H1 (cell line): ENCODE measurements at regions not wholly inside any gene's neighbourhood (a gene's known extent, or its start where the extent isn't known, plus 50 kb on each side); places are given as distances from the start of the nearest gene placed in this dataset.

Experiments used
- CTCF ChIA-PET: fragments of 300-600 bp; sonication (Branson Sonifier 250); formaldehyde crosslinking; loops from one replicate; lab custom pipeline; 2021; ENCODE audit not compliant: partially characterized antibody; lab: Charles Lee
- POLR2A ChIA-PET: fragments of 300-600 bp; sonication (Branson Sonifier 250); formaldehyde crosslinking; loops from one replicate; lab custom pipeline; 2021; ENCODE audit warnings: inconsistent platforms; ENCODE audit not compliant: partially characterized antibody; lab: Charles Lee
- DNase-seq, 2 experiments: peaks; one replicate each; pipeline versions ENCODE4 v3.0.0 to v3.0.0-alpha.2; 2010 to 2022; ENCODE audit warnings: low spot score in 2 of 2, low read depth in 1 of 2, mixed read lengths in 1 of 2
- FAIRE-seq: peaks from 2 replicates; lab custom pipeline; 2011; peaks lifted over from hg19 to GRCh38; lab: Jason Lieb, UNC
- H2AFZ ChIP-seq: 2 replicates; pipeline ENCODE4 v1.8.1; 2012; ENCODE audit warnings: low read length, inconsistent platforms
- H2AK5ac ChIP-seq: 2 replicates; pipeline ENCODE4 v1.6.1; 2013; ENCODE audit warnings: low read depth, low read length
- H2BK120ac ChIP-seq: replicated peaks from 2 replicates; pipeline ENCODE3; 2013; ENCODE audit warnings: low read depth, low read length, inconsistent platforms
- H2BK12ac ChIP-seq: 2 replicates; pipeline ENCODE4 v1.6.1; 2013; ENCODE audit warnings: low read depth, low read length
- H2BK15ac ChIP-seq: 2 replicates; pipeline ENCODE4 v1.6.1; 2013; ENCODE audit warnings: low read length
- H2BK20ac ChIP-seq: 2 replicates; pipeline ENCODE4 v1.6.1; 2013; ENCODE audit warnings: low read length
- H2BK5ac ChIP-seq: 2 replicates; pipeline ENCODE4 v1.6.1; 2013; ENCODE audit warnings: low read depth, low read length
- H3K14ac ChIP-seq: 2 replicates; pipeline ENCODE4 v1.6.1; 2013; ENCODE audit warnings: inconsistent platforms; ENCODE audit not compliant: insufficient read length
- H3K18ac ChIP-seq: 2 replicates; pipeline ENCODE4 v1.6.1; 2013; ENCODE audit warnings: low read length; ENCODE audit errors: extremely low read depth
- H3K23ac ChIP-seq: 2 replicates; pipeline ENCODE4 v1.6.1; 2013; ENCODE audit warnings: inconsistent platforms; ENCODE audit not compliant: insufficient read length
- H3K23me2 ChIP-seq: 2 replicates; pipeline ENCODE4 v1.6.1; 2013; ENCODE audit warnings: low read depth, low read length
- H3K27ac ChIP-seq: 2 replicates; pipeline ENCODE4 v1.6.1; 2011; ENCODE audit warnings: low read depth, low read length, inconsistent platforms
- H3K27me3 ChIP-seq, 4 experiments: replicated peaks in 1 of 4; 1 replicate in 1 of 4; 2 replicates in 3 of 4; pipeline versions ENCODE4 v1.6.1 to v1.8.1; 2011 to 2013; ENCODE audit warnings: low read length in 3 of 4, mild to moderate bottlenecking in 3 of 4, inconsistent platforms in 2 of 4, mixed read lengths in 2 of 4, moderate library complexity in 1 of 4; ENCODE audit not compliant: control insufficient read depth in 3 of 4, insufficient read depth in 3 of 4; ENCODE audit errors: extremely low read depth in 1 of 4
- H3K36me3 ChIP-seq, 4 experiments: 2 replicates each; pipeline versions ENCODE4 v1.6.1 to v1.8.1; 2011 to 2013; ENCODE audit warnings: mild to moderate bottlenecking in 4 of 4, low read length in 3 of 4, moderate library complexity in 2 of 4, control low read depth in 1 of 4, inconsistent platforms in 1 of 4; ENCODE audit not compliant: insufficient read depth in 4 of 4, control insufficient read depth in 2 of 4
- H3K4ac ChIP-seq: replicated peaks from 2 replicates; pipeline ENCODE3; 2013; ENCODE audit warnings: low read length, low read depth, mixed read lengths, inconsistent platforms; ENCODE audit not compliant: insufficient read length
- H3K4me1 ChIP-seq, 4 experiments: replicated peaks in 1 of 4; 1 replicate in 1 of 4; 2 replicates in 3 of 4; pipeline versions ENCODE4 v1.6.1 to v1.8.1; 2011 to 2013; ENCODE audit warnings: low read length in 3 of 4, inconsistent platforms in 2 of 4, mixed read lengths in 1 of 4; ENCODE audit not compliant: insufficient read depth in 4 of 4, control insufficient read depth in 3 of 4
- H3K4me2 ChIP-seq, 2 experiments: 2 replicates each; pipeline versions ENCODE4 v1.6.1 to v1.8.1; 2011 to 2013; ENCODE audit warnings: low read depth in 2 of 2, low read length in 2 of 2, control low read depth in 1 of 2, inconsistent platforms in 1 of 2, mild to moderate bottlenecking in 1 of 2; ENCODE audit not compliant: insufficient read depth in 1 of 2
- H3K4me3 ChIP-seq, 4 experiments: fragments of 200-600, 300-600 bp in 1 of 4; sonication (generic), shearing (Covaris generic), sonication (Bioruptor Twin) in 1 of 4; 2 replicates each; pipeline versions ENCODE4 v1.5.1 to v1.8.1; 2011 to 2016; ENCODE audit warnings: low read length in 4 of 4, low read depth in 3 of 4, control low read depth in 2 of 4, inconsistent platforms in 2 of 4, mild to moderate bottlenecking in 2 of 4, mixed read lengths in 1 of 4, moderate library complexity in 1 of 4; ENCODE audit not compliant: insufficient read depth in 2 of 4; ENCODE audit errors: extremely low read depth in 1 of 4
- H3K56ac ChIP-seq: replicated peaks from 2 replicates; pipeline ENCODE3; 2013; ENCODE audit warnings: low read depth, mild to moderate bottlenecking, mixed read lengths, low read length, inconsistent platforms; ENCODE audit not compliant: insufficient read length
- H3K79me1 ChIP-seq: 2 replicates; pipeline ENCODE4 v1.6.1; 2013; ENCODE audit warnings: low read depth, low read length, control low read depth
- H3K79me2 ChIP-seq, 2 experiments: 2 replicates each; pipeline versions ENCODE4 v1.6.1 to v1.8.1; 2012 to 2013; ENCODE audit warnings: low read length in 2 of 2, mild to moderate bottlenecking in 2 of 2, inconsistent platforms in 1 of 2; ENCODE audit not compliant: insufficient read depth in 2 of 2, control insufficient read depth in 1 of 2
- H3K9ac ChIP-seq, 4 experiments: replicated peaks in 1 of 4; 1 replicate in 1 of 4; 2 replicates in 3 of 4; pipeline versions ENCODE4 v1.6.1 to v1.8.1; 2011 to 2013; ENCODE audit warnings: low read depth in 3 of 4, low read length in 3 of 4, control low read depth in 2 of 4, mild to moderate bottlenecking in 2 of 4, moderate library complexity in 2 of 4, inconsistent platforms in 1 of 4; ENCODE audit errors: extremely low read depth in 1 of 4
- H3K9me3 ChIP-seq, 2 experiments: 2 replicates each; pipeline versions ENCODE4 v1.6.1 to v1.8.1; 2012 to 2013; ENCODE audit warnings: mild to moderate bottlenecking in 2 of 2, moderate library complexity in 2 of 2, control low read depth in 1 of 2, inconsistent platforms in 1 of 2, low read depth in 1 of 2, low read length in 1 of 2, mixed read lengths in 1 of 2; ENCODE audit not compliant: insufficient read depth in 2 of 2
- H4K20me1 ChIP-seq, 2 experiments: replicated peaks in 1 of 2; 2 replicates each; pipeline versions ENCODE3 to v1.8.1; 2011 to 2013; ENCODE audit warnings: inconsistent platforms in 2 of 2, low read length in 2 of 2, mild to moderate bottlenecking in 1 of 2; ENCODE audit not compliant: insufficient read depth in 2 of 2, control insufficient read depth in 1 of 2
- H4K5ac ChIP-seq: 2 replicates; pipeline ENCODE4 v1.6.1; 2013; ENCODE audit warnings: low read length, low read depth, mixed read lengths, inconsistent platforms; ENCODE audit not compliant: insufficient read length
- H4K8ac ChIP-seq: 2 replicates; pipeline ENCODE4 v1.8.0; 2013; ENCODE audit warnings: mild to moderate bottlenecking, moderate library complexity, low read length, inconsistent platforms; ENCODE audit not compliant: insufficient read depth; ENCODE audit errors: extremely low read depth
- H4K91ac ChIP-seq: replicated peaks from 2 replicates; pipeline ENCODE3; 2013; ENCODE audit warnings: low read length, mixed read lengths, inconsistent platforms; ENCODE audit not compliant: insufficient read length
- CHD1 ChIP-seq: IDR thresholded peaks from 2 replicates; pipeline ENCODE4 v1.6.1; 2012; ENCODE audit warnings: low read depth, low read length, improper control_type of control experiment
- NANOG ChIP-seq: IDR thresholded peaks from 2 replicates; pipeline ENCODE4 v1.6.1; 2011; ENCODE audit warnings: low read length, low read depth, mild to moderate bottlenecking, inconsistent platforms; ENCODE audit not compliant: insufficient read depth, poor library complexity, severe bottlenecking
- RXRA ChIP-seq: IDR thresholded peaks from 2 replicates; pipeline ENCODE4 v1.6.1; 2011; ENCODE audit warnings: low read depth, mild to moderate bottlenecking, low read length, moderate library complexity; ENCODE audit not compliant: insufficient read depth
- SP1 ChIP-seq: IDR thresholded peaks from 2 replicates; pipeline ENCODE4 v1.6.1; 2011; ENCODE audit warnings: low read depth, low read length
- SP2 ChIP-seq: IDR thresholded peaks from 2 replicates; pipeline ENCODE4 v1.6.1; 2012; ENCODE audit warnings: mild to moderate bottlenecking, low read length, inconsistent platforms
- SRF ChIP-seq: IDR thresholded peaks from 2 replicates; pipeline ENCODE4 v1.6.1; 2011; ENCODE audit warnings: mild to moderate bottlenecking, low read depth, low read length, moderate library complexity
- WGBS, 2 experiments: shearing (Covaris generic) in 1 of 2; methylation state at CpG; one replicate each; pipeline versions ENCODE4 v1.1.6 to v1.1.7; 2013 to 2015; ENCODE audit warnings: low lambda C conversion rate in 2 of 2, mixed read lengths in 2 of 2, inconsistent platforms in 1 of 2, low coverage in 1 of 2, missing lambda C conversion rate in 1 of 2; ENCODE audit not compliant: insufficient replicate concordance in 2 of 2, insufficient coverage in 1 of 2, insufficient read length in 1 of 2; ENCODE audit errors: extremely low coverage in 1 of 2, missing lambda C conversion rate in 1 of 2; 5-methylcytosine and 5-hydroxymethylcytosine counted together

DNA sequence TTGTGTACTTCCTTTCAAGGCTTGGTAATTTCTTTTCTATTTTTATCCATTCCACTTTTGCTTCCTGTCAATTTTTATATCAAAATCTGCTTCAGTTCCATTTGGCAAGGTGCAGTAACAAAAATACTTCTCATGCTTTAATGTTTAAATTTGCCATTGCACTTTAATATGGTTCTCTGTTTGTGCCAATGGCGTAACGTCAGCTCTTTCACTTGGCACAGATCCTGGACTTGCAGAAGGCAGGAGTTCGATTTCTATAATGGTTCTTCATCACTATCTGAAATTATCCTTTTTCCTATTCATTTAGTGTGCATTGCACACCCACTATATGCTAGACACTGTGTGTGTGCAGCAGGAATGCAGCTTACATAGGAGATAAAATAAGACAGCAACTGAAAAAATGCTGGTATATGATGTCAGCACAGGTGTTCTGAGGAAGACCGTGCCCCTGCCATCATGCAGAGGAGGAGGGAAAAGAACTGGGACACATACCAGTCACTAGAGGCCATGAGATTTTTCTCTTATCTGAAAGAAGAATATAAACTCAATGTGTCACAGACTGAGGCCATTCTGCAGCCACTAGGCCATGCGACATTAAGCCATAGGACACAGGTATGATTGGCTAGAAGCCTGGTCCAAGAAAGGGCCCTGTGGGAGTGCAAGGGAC is 298.2 kb downstream of the RPAP3 start:
- FAIRE-seq = no peak
- H3K56ac ChIP-seq = no peak overlapping the region

More for the DNA sequence above, 298.2 kb downstream of the RPAP3 start:
- no peak overlapping the region for H2AK5ac ChIP-seq
- DNase-seq = no peak
- no peak overlapping the region for H4K8ac ChIP-seq
- no peak overlapping the region for H2BK20ac ChIP-seq
- TF ChIP-seq CHD1 (no peak), RXRA (no peak), NANOG (no peak), SP1 (no peak), SP2 (no peak), SRF (no peak)
- TF ChIP-seq, all 59 proteins: peak for 0
- no peak overlapping the region for H3K4me2 ChIP-seq
- no peak overlapping the region for H3K9ac ChIP-seq
- H3K18ac ChIP-seq = no peak overlapping the region
- H3K4me3 ChIP-seq = no peak overlapping the region
- H2BK5ac ChIP-seq = no peak overlapping the region
- no peaks in the 10 kb centered on the region for H4K20me1 ChIP-seq
- H2BK120ac ChIP-seq = no peak overlapping the region
- H2BK15ac ChIP-seq = no peak overlapping the region; the same call in 1 of the 2 replicates
- H4K91ac ChIP-seq = no peak overlapping the region
- H2BK12ac ChIP-seq = no peak overlapping the region
- H3K4ac ChIP-seq = no peak overlapping the region
- H3K23ac ChIP-seq = no peak overlapping the region
- H4K5ac ChIP-seq = no peak overlapping the region
- no peaks in the 10 kb centered on the region for H3K23me2 ChIP-seq
- no peak overlapping the region for H3K27ac ChIP-seq
- H3K36me3 ChIP-seq = no peaks in the 10 kb centered on the region
- no peaks in the 10 kb centered on the region for H3K79me1 ChIP-seq
- peak overlapping the region; percentile 99 for H2AFZ ChIP-seq
- no peaks in the 10 kb centered on the region for H3K4me1 ChIP-seq
- no peaks in the 10 kb centered on the region for H3K27me3 ChIP-seq
- no peak overlapping the region for H3K14ac ChIP-seq
- ChIA-PET POLR2A (interaction anchor here (1.0 kb wide), 1 partner anchor 11 kb away, joined by 3 read pairs; no protein-coding TSS in a partner anchor), CTCF (interaction anchor here (0.7 to 3.4 kb wide), 15 partner anchors 10 to 381 kb away, joined by 3 to 26 read pairs (median 5); no protein-coding TSS in a partner anchor)
- no peaks in the 10 kb centered on the region for H3K79me2 ChIP-seq
- 88% methylated on average over 4 of the region's 5 CpGs; no CpG with 5 or more reads in 1 of the 2 experiments for WGBS, 2 experiments
- no peaks in the 10 kb centered on the region for H3K9me3 ChIP-seq
